ENCODE measurements at regions not wholly inside any gene's neighbourhood (a gene's known extent, or its start where the extent isn't known, plus 50 kb on each side); places are given as distances from the start of the nearest gene placed in this dataset.
"Not testable (repeated sequence)": the region's sequence is repeated elsewhere in the genome, so short reads cannot be mapped to it uniquely, and the experiment has no call there.

GRCh38 chr22:22977479-22978200 lies 90.0 kb downstream of the IGLL5 start:
- DNase-seq = no peak

GRCh38 chr22:22978637-22979036 lies 91.0 kb downstream of the IGLL5 start:
- DNase-seq = no peak

- DNase-seq = no peak
Measured at GRCh38 chr22:22979121-22979724, 91.1 kb upstream of the GNAZ start.

- DNase-seq = no peak
Measured at GRCh38 chr22:22979954-22980353, 90.4 kb upstream of the GNAZ start.

GRCh38 chr22:22981670-22982571 lies 88.4 kb upstream of the GNAZ start:
- no peak for DNase-seq

GRCh38 chr22:22982616-22983015 lies 87.7 kb upstream of the GNAZ start:
- no peak for DNase-seq

- no peak for DNase-seq
Measured at GRCh38 chr22:22983123-22983522, 87.2 kb upstream of the GNAZ start.

GRCh38 chr22:22983816-22984215 lies 86.5 kb upstream of the GNAZ start:
- no peak for DNase-seq

GRCh38 chr22:22984967-22985366 lies 85.4 kb upstream of the GNAZ start:
- DNase-seq = no peak

- DNase-seq = no peak
Measured at GRCh38 chr22:22986008-22986407, 84.3 kb upstream of the GNAZ start.

GRCh38 chr22:22986640-22987039 lies 83.7 kb upstream of the GNAZ start:
- DNase-seq = no peak

GRCh38 chr22:22988150-22988549 lies 82.2 kb upstream of the GNAZ start:
- no peak for DNase-seq

- DNase-seq = no peak
Measured at GRCh38 chr22:22988785-22989184, 81.5 kb upstream of the GNAZ start.

- DNase-seq = no peak
Measured at GRCh38 chr22:22989856-22990255, 80.5 kb upstream of the GNAZ start.

GRCh38 chr22:22990711-22991505 lies 79.4 kb upstream of the GNAZ start:
- not testable (repeated sequence) for DNase-seq

GRCh38 chr22:22992474-22992873 lies 77.8 kb upstream of the GNAZ start:
- no peak for DNase-seq

GRCh38 chr22:22993184-22993583 lies 77.1 kb upstream of the GNAZ start:
- DNase-seq = no peak

GRCh38 chr22:22995166-22995565 lies 75.2 kb upstream of the GNAZ start:
- no peak for DNase-seq

GRCh38 chr22:22996511-22997261 lies 73.6 kb upstream of the GNAZ start:
- no peak for DNase-seq

- no peak for DNase-seq
Measured at GRCh38 chr22:22997262-22997898, 72.9 kb upstream of the GNAZ start.

- no peak for DNase-seq
Measured at GRCh38 chr22:22997988-22998387, 72.3 kb upstream of the GNAZ start.

- no peak for DNase-seq
Measured at GRCh38 chr22:22999523-22999922, 70.8 kb upstream of the GNAZ start.

Data from effector CD8-positive, alpha-beta T cell (primary cell).